GM21390 (cell line): ENCODE measurements at regions not wholly inside any gene's neighbourhood (a gene's known extent, or its start where the extent isn't known, plus 50 kb on each side); places are given as distances from the start of the nearest gene placed in this dataset.

ENCODE experiments used
- ATAC-seq: cut with Tn5 transposase; IDR thresholded peaks from one replicate; pipeline ENCODE4 v1.9.1; 2021; ENCODE audit not compliant: unreplicated experiment

- no peak for ATAC-seq
Observed at GRCh38 chr14:44309331-44309730, 197.8 kb downstream of the FSCB start.

DNA sequence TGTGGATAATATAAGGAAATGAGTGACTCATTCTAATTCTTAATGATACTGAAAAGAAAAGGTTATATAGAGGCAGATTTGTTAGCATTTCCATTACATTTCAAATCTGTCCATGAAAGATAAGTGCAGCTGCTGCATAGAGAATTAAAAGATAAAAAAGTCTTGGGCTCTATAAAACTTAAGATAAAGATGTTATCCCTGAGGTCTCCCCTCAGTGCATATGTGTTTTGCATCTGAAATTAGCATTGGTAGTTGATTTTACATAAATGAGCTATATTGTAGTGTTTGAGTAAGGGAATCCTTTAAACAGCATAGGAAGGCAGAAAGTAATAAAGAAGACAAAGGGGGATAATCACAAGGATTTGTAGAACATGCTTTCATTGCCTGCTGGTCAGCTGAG lies 206.2 kb downstream of the FSCB start:
- ATAC-seq: no peak

DNA sequence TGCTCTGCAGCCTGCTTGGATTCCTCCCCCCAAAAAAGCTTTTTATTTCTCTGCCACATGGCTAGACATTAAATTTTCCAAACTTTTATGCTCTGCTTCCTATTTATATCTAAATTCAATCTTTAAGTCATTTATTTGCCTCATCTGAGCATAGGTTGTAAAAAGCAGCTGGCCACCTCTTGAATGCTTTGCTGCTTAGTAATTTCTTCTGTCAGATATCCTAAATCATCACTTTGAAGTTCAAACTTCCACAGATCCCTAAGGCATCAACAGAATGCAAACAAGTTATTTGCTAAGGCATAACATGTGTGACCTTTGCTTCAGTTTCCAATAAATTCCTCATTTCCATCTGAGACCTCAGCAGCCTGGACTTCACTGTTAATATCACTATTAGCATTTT lies 209.6 kb downstream of the FSCB start:
- no peak for ATAC-seq

DNA sequence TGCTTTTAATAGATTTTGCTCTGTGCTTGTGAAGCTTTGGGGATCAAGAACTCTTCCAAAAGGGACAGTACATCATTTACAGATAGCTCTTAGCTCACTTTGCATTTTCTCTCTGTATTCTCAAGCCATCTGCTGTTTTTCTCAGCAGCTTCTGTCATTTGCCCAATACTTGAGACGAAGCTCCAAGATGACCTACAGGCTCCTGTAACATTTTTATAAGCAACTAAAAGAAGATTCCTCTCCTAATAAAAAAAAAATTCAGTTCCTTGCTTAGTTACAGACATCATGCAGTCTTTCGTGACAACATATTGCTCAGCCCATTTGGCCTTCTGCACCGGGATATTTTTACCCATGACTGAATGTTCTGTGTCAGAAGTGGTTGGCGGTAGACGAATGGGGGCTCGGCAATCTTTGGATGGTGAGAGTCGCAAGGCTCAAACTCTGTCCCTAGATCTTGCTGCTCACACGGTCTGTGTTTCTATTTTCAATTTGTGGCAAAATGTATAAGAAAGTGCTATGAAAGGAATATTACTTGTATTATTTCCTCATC lies 215.6 kb downstream of the FSCB start:
- ATAC-seq: no peak

GRCh38 chr14:44287858-44288257 lies 219.2 kb downstream of the FSCB start:
- no peak for ATAC-seq

DNA sequence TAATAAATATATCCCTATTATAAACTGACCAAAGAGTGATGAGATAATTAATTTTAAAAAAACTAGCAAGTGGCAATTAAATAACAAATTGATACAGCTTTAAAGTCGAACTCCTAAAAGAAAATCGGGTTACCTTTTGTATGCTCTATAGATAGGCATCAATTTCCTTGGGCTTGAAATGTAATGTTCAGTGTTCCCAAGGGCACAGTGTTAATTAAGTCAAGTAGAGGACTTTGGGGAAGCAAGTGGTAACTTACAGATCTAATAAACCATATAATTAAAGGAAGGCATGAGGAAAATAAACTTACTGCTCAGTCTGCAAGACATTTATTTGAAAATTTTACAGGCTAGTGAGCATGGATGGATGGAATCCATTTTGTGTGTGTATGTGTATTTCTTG lies 220.9 kb downstream of the FSCB start:
- no peak for ATAC-seq

GRCh38 chr14:44283836-44284235 lies 223.2 kb downstream of the FSCB start:
- no peak for ATAC-seq

DNA sequence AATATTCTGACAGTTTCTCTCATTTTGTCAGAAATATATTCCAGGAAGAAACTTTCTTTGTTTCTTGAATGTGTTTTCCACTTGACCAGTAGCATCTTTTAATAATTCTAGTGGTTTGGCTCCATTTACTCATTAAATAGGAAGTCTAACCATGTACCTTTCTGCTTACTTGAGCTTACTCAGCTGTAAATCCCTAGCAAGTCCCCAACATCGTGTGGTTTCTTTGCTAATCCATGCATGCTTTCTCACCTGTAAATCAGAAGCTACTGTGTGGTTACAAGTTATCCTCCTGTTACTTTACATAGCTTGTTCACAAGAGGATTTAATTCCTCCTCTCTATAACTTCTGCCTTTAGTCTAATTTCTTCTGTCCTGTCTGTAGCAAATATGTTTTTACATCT lies 227.7 kb downstream of the FSCB start:
- no peak for ATAC-seq

- no peak for ATAC-seq
Observed at GRCh38 chr14:44271637-44272036, 235.4 kb downstream of the FSCB start.

- no peak for ATAC-seq
Observed at GRCh38 chr14:44271006-44271405, 236.1 kb downstream of the FSCB start.

DNA sequence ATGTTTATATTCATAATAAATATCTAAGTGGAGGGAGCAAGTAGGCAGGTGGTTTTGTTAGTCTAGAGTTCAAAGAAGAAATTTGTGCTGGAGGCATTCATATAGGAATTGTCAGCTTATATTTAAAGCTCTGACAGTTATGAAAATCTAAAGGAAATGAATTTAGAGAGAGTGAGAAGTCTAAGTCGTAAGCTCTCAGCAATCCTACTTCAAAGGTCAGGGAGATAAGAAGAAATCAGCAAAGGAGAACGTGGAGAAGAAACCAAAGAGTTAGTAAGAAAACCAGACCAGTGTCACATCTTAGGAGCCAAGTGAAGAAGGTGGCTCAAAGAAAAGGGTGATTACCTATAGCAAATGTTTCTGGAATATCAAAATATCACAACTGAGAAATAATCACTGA lies 241.8 kb downstream of the FSCB start:
- ATAC-seq: no peak

- no peak for ATAC-seq
Observed at GRCh38 chr14:44215660-44216059, 291.4 kb downstream of the FSCB start.

DNA sequence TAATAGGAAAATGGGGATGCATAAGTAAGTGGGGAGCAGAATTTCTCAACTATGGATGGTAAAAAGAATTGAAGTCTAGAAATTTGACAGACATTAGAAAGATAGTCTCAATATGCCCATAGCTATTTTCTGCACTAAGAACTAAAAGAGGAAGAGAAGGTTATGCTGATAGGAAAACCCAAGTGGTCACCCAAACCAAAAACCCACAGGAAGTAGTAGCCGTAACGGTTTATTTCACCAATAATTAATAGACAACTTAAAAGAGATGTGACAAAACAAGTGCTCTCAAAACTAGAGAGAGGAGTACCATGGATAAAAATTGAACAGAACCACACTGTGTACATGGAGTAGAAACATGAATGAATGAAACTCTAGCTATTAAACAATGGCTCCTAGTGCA lies 295.4 kb downstream of the FSCB start:
- ATAC-seq: no peak

GRCh38 chr14:44204061-44204835 lies 302.8 kb downstream of the FSCB start:
- no peak for ATAC-seq

DNA sequence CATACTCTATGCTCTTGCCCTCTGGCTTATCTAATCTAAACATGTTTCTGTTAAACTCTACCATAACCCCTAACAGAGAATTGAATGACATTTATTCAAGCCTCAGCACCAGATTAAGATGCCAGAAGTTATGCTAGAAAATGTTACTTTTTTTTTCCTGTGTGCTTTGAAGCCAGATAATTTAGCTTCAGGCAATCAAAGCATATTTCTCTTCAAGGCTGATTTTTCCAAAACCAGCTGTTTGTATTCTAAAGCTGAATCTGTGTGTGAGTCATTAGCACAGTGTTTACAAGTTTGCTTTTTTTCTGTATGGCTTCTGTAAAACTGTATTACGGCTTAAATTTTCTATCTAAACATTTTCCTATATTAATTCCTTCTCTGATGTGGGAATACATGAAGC lies 326.1 kb downstream of the FSCB start:
- ATAC-seq: no peak

GRCh38 chr14:44170556-44170955 lies 336.5 kb downstream of the FSCB start:
- ATAC-seq: no peak

DNA sequence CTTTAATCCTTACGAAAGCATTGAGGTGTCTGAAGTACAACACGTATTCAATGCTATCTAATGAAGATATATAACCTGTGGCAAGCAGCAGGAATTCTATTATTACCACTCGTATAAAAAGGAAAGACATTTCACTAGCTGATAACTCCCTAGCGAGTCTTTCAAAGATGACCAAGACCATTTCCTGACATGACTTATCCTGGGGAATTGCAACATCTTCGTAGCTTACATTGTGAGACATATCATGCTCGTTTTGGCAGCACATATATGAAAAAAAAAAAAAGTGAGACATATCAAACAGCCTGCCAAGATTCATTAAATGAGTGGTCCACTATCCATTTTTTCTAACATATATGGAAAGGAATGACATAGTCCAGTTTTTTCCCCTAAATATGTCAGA lies 337.0 kb downstream of the FSCB start:
- no peak for ATAC-seq

DNA sequence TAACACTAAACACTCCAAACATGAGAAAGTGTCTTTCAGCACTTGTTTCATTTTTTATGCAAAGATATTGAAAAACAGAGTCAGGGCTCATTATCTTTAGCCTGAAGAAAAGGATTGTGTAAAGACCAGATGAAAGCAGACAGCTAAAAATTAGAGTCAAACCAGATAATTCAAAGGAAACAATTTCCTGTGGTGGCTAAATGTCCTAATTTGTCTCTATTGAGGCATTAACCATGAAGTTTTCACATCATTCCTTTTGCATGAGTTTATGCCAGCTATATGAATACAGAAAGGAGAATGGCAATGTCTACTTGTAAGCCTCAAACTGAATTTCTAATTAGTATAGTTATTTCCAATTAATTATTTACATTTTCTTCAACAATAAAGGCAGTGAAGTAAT lies 338.5 kb downstream of the FSCB start:
- no peak for ATAC-seq

- ATAC-seq: no peak
Observed at GRCh38 chr14:44166611-44167010, 340.5 kb downstream of the FSCB start.

DNA sequence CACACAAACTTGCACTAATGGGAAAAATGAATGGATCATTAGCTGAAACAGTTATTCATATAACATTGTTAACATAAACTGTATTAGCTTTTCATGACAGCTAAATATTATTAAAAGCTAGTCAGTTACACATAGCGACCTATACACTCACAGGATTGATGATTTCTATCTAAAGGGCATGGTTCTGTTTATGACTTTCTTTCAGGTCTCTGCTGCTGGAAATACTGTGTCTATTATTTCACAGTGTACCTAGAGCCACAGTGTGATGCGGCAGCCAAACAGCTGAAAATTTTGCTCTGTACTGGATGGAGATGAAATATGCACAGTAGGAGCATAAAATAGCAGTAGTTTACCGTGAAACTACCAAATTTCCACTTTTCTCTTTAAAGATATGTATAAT lies 341.1 kb downstream of the FSCB start:
- ATAC-seq: no peak

DNA sequence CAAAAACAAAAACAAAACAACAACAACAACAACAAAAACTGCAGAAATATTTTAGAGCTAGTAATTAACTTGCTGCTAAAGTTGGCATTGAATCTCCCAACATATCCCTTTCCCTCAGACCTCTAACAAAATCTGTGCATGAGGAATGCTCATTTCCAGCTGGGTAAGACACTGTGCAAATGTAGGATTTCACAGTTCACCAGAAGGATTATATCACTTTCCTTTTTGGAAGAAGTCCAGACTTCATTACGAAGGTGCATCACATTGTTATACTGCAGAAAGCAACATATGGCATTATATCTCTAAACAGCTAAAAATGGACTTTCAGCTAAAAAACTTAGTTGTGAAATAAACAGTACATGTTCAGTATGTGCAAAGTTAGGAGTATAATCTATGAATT lies 341.8 kb downstream of the FSCB start:
- ATAC-seq: no peak

- ATAC-seq: no peak
Observed at GRCh38 chr14:44163946-44164345, 343.1 kb downstream of the FSCB start.

GRCh38 chr14:44162197-44162596 lies 344.9 kb downstream of the FSCB start:
- no peak for ATAC-seq
